ENCODE measurements at regions not wholly inside any gene's neighbourhood (a gene's known extent, or its start where the extent isn't known, plus 50 kb on each side); places are given as distances from the start of the nearest gene placed in this dataset.

- ChIA-PET POLR2A (ENCODE audit: unreplicated experiment) (no interaction called here), CTCF (no interaction called here)
- Histone ChIP-seq H2AFZ (ENCODE audit: low read length) (no peak overlapping the region), H3K4me3 (ENCODE audit: low read length) (no peak overlapping the region), H3K9me2 (replicated peaks; ENCODE audit: low read length) (no peaks in the 10 kb centered on the region), H3K27me3 (ENCODE audit: low read length) (no peaks in the 10 kb centered on the region), H3K9ac (ENCODE audit: low read length) (no peak overlapping the region), H3K27ac (ENCODE audit: low read length) (no peak overlapping the region), H3F3A (ENCODE audit: low read length, unreplicated experiment) (no peaks in the 10 kb centered on the region), H3K4me2 (ENCODE audit: low read length) (no peak overlapping the region), H3K4me1 (ENCODE audit: insufficient read depth, low read length) (peaks cover 12% of the 10 kb centered on the region), H3K9me3 (ENCODE audit: low read length) (no peaks in the 10 kb centered on the region), H4K20me1 (ENCODE audit: low read length) (no peaks in the 10 kb centered on the region), H3K36me3 (ENCODE audit: low read depth, low read length) (no peaks in the 10 kb centered on the region), H3K79me2 (ENCODE audit: low read length) (no peaks in the 10 kb centered on the region)
- no peak for DNase-seq
- no peak for ATAC-seq
- no TSS peak for BruUV-seq (replicated peaks)
- intact Hi-C loops (cut with micrococcal nuclease) = loop anchor here (5.0 kb wide), 1 partner anchor 133 kb away; no protein-coding TSS in a partner anchor
- TF ChIP-seq CTCF (conservative IDR thresholded peaks at IDR 0.05; ENCODE audit: low read depth, low read length) (no peak), EZH2phosphoT487 (IDR thresholded peaks at IDR 0.05; ENCODE audit: borderline replicate concordance, low read length) (no peak), EZH2 (IDR thresholded peaks at IDR 0.05; ENCODE audit: low read length, unreplicated experiment) (no peak)
These were observed 95.7 kb upstream of the TBX3 start for GRCh38 chr12:114779647-114780046.

- no peaks in the 10 kb centered on the region for H3K27me3 ChIP-seq (ENCODE audit: low read length)
- ATAC-seq (no peak), DNase-seq (no peak)
- H3K79me2 ChIP-seq (ENCODE audit: low read length) = no peaks in the 10 kb centered on the region
- H3K9ac ChIP-seq (ENCODE audit: low read length) = no peak overlapping the region
- no peak overlapping the region for H3K4me3 ChIP-seq (ENCODE audit: low read length)
- H3K27ac ChIP-seq (ENCODE audit: low read length) = no peak overlapping the region
- CTCF ChIA-PET = no interaction called here
- no peak for TF ChIP-seq EZH2phosphoT487 (IDR thresholded peaks at IDR 0.05; ENCODE audit: borderline replicate concordance, low read length)
- no peak for TF ChIP-seq CTCF (conservative IDR thresholded peaks at IDR 0.05; ENCODE audit: low read depth, low read length)
- no peak for TF ChIP-seq EZH2 (IDR thresholded peaks at IDR 0.05; ENCODE audit: low read length, unreplicated experiment)
- POLR2A ChIA-PET (ENCODE audit: unreplicated experiment) = no interaction called here
- no peaks in the 10 kb centered on the region for H4K20me1 ChIP-seq (ENCODE audit: low read length)
- H2AFZ ChIP-seq (ENCODE audit: low read length) = no peak overlapping the region
- H3K9me3 ChIP-seq (ENCODE audit: low read length) = no peaks in the 10 kb centered on the region
- H3K36me3 ChIP-seq (ENCODE audit: low read depth, low read length) = no peaks in the 10 kb centered on the region
- no peak overlapping the region for H3K4me2 ChIP-seq (ENCODE audit: low read length)
- no peaks in the 10 kb centered on the region for H3F3A ChIP-seq (ENCODE audit: low read length, unreplicated experiment)
- H3K9me2 ChIP-seq (replicated peaks; ENCODE audit: low read length) = no peaks in the 10 kb centered on the region
- H3K4me1 ChIP-seq (ENCODE audit: insufficient read depth, low read length) = peaks cover 15% of the 10 kb centered on the region
- no TSS peak for BruUV-seq (replicated peaks)
- intact Hi-C loops (cut with micrococcal nuclease) = loop anchor here (5.0 kb wide), 1 partner anchor 133 kb away; no protein-coding TSS in a partner anchor
These were observed 95.2 kb upstream of the TBX3 start for GRCh38 chr12:114779186-114779585.

- CTCF ChIA-PET = interaction anchor here (0.6 to 1.0 kb wide), 2 partner anchors 17 to 92 kb away, joined by 3 to 6 read pairs; no protein-coding TSS in a partner anchor
- Histone ChIP-seq H3K27me3 (ENCODE audit: low read length) (no peaks in the 10 kb centered on the region), H4K20me1 (ENCODE audit: low read length) (no peaks in the 10 kb centered on the region), H3F3A (ENCODE audit: low read length, unreplicated experiment) (no peaks in the 10 kb centered on the region), H3K36me3 (ENCODE audit: low read depth, low read length) (no peaks in the 10 kb centered on the region), H3K79me2 (ENCODE audit: low read length) (no peaks in the 10 kb centered on the region), H3K27ac (ENCODE audit: low read length) (peak overlapping the region; percentile 87), H3K4me1 (ENCODE audit: insufficient read depth, low read length) (peaks cover 20% of the 10 kb centered on the region), H3K4me2 (ENCODE audit: low read length) (peak overlapping the region; percentile 77), H2AFZ (ENCODE audit: low read length) (peak overlapping the region; percentile 76), H3K9ac (ENCODE audit: low read length) (peak overlapping the region; percentile 52), H3K9me3 (ENCODE audit: low read length) (no peaks in the 10 kb centered on the region), H3K9me2 (replicated peaks; ENCODE audit: low read length) (no peaks in the 10 kb centered on the region), H3K4me3 (ENCODE audit: low read length) (peak overlapping the region; percentile 49; the same call in 1 of the 2 replicates)
- no TSS peak for BruUV-seq (replicated peaks)
- POLR2A ChIA-PET (ENCODE audit: unreplicated experiment) = interaction anchor here (0.6 to 1.2 kb wide), 5 partner anchors 46 to 812 kb away, joined by 3 to 11 read pairs (median 5); partner anchors contain the start of gene TBX3
- no peak for TF ChIP-seq EZH2phosphoT487 (IDR thresholded peaks at IDR 0.05; ENCODE audit: borderline replicate concordance, low read length)
- TF ChIP-seq EZH2 (IDR thresholded peaks at IDR 0.05; ENCODE audit: low read length, unreplicated experiment) = no peak
- no peak for TF ChIP-seq CTCF (conservative IDR thresholded peaks at IDR 0.05; ENCODE audit: low read depth, low read length)
- DNase-seq (peak; percentile 93), ATAC-seq (peak; percentile 84)
- intact Hi-C loops (cut with micrococcal nuclease) = loop anchor here (2.0 to 5.0 kb wide), 2 partner anchors 36 to 135 kb away; no protein-coding TSS in a partner anchor
These were observed 92.9 kb upstream of the TBX3 start for GRCh38 chr12:114776731-114777442.
